ENCODE measurements at regions not wholly inside any gene's neighbourhood (a gene's known extent, or its start where the extent isn't known, plus 50 kb on each side); places are given as distances from the start of the nearest gene placed in this dataset.
"Not testable (repeated sequence)": the region's sequence is repeated elsewhere in the genome, so short reads cannot be mapped to it uniquely, and the experiment has no call there.

GRCh38 chr4:91688413-91688812, 615.4 kb upstream of the GRID2 start:
- Histone ChIP-seq H3K27ac (ENCODE audit: low read depth in 1 of 2, low read length in 1 of 2) (no peak overlapping the region), H3K27me3 (ENCODE audit: control insufficient read depth in 3 of 3, insufficient read depth in 3 of 3, low read length in 2 of 3) (no peaks in the 10 kb centered on the region), H3K9me3 (ENCODE audit: control insufficient read depth in 4 of 4, insufficient read depth in 3 of 4, low read length in 3 of 4) (peaks cover 0 to 3% (median 0%) of the 10 kb centered on the region in 4 donors), H3K9ac (ENCODE audit: insufficient read depth in 1 of 2, low read length in 2 of 2) (no peak overlapping the region), H3K4me1 (ENCODE audit: control insufficient read depth in 5 of 5, insufficient read depth in 5 of 5, low read length in 5 of 5) (no peaks in the 10 kb centered on the region), H3K36me3 (ENCODE audit: control insufficient read depth in 4 of 4, insufficient read depth in 4 of 4, low read length in 4 of 4) (no peaks in the 10 kb centered on the region), H3K4me3 (no peak overlapping the region)
- ATAC-seq (ENCODE audit: insufficient read depth, low FRiP score) = no peak
- DNase-seq = no peak
- no peak for TF ChIP-seq CTCF (IDR thresholded peaks at IDR 0.05; ENCODE audit: control extremely low read depth, extremely low read depth)

- WGBS, 2 donors = 63 to 66% methylated on average over 4 of the region's 4 CpGs
- not testable (repeated sequence) for DNase-seq; H3K4me1 ChIP-seq (ENCODE audit: control insufficient read depth in 5 of 5, insufficient read depth in 5 of 5, low read length in 5 of 5); H3K9ac ChIP-seq (ENCODE audit: insufficient read depth in 1 of 2, low read length in 2 of 2); H3K9me3 ChIP-seq (ENCODE audit: control insufficient read depth in 4 of 4, insufficient read depth in 3 of 4, low read length in 3 of 4); H3K27me3 ChIP-seq (ENCODE audit: control insufficient read depth in 3 of 3, insufficient read depth in 3 of 3, low read length in 2 of 3); H3K36me3 ChIP-seq (ENCODE audit: control insufficient read depth in 4 of 4, insufficient read depth in 4 of 4, low read length in 4 of 4); H3K4me3 ChIP-seq; ATAC-seq (ENCODE audit: insufficient read depth, low FRiP score); H3K27ac ChIP-seq (ENCODE audit: low read depth in 1 of 2, low read length in 1 of 2)
Measured at GRCh38 chr4:91699691-91700090, 604.1 kb upstream of the GRID2 start.

GRCh38 chr4:91729851-91730250, 573.9 kb upstream of the GRID2 start:
- H3K9me3 ChIP-seq (ENCODE audit: control insufficient read depth in 4 of 4, insufficient read depth in 3 of 4, low read length in 3 of 4) = no peaks in the 10 kb centered on the region
- ATAC-seq (ENCODE audit: insufficient read depth, low FRiP score) = no peak
- H3K27ac ChIP-seq (ENCODE audit: low read depth in 1 of 2, low read length in 1 of 2) = no peak overlapping the region
- 88 to 90% methylated on average over 2 of the region's 2 CpGs for WGBS, 2 donors
- no peaks in the 10 kb centered on the region for H3K27me3 ChIP-seq (ENCODE audit: control insufficient read depth in 3 of 3, insufficient read depth in 3 of 3, low read length in 2 of 3)
- no peaks in the 10 kb centered on the region for H3K36me3 ChIP-seq (ENCODE audit: control insufficient read depth in 4 of 4, insufficient read depth in 4 of 4, low read length in 4 of 4)
- H3K4me3 ChIP-seq = no peak overlapping the region
- no peaks in the 10 kb centered on the region for H3K4me1 ChIP-seq (ENCODE audit: control insufficient read depth in 5 of 5, insufficient read depth in 5 of 5, low read length in 5 of 5)
- DNase-seq = no peak
- TF ChIP-seq CTCF (IDR thresholded peaks at IDR 0.05; ENCODE audit: control extremely low read depth, extremely low read depth) = no peak
- H3K9ac ChIP-seq (ENCODE audit: insufficient read depth in 1 of 2, low read length in 2 of 2) = no peak overlapping the region

GRCh38 chr4:91734682-91735081, 569.1 kb upstream of the GRID2 start:
- Histone ChIP-seq H3K4me3 (no peak overlapping the region), H3K27me3 (ENCODE audit: control insufficient read depth in 3 of 3, insufficient read depth in 3 of 3, low read length in 2 of 3) (no peaks in the 10 kb centered on the region), H3K9ac (ENCODE audit: insufficient read depth in 1 of 2, low read length in 2 of 2) (no peak overlapping the region), H3K27ac (ENCODE audit: low read depth in 1 of 2, low read length in 1 of 2) (no peak overlapping the region), H3K4me1 (ENCODE audit: control insufficient read depth in 5 of 5, insufficient read depth in 5 of 5, low read length in 5 of 5) (no peaks in the 10 kb centered on the region), H3K9me3 (ENCODE audit: control insufficient read depth in 4 of 4, insufficient read depth in 3 of 4, low read length in 3 of 4) (no peaks in the 10 kb centered on the region), H3K36me3 (ENCODE audit: control insufficient read depth in 4 of 4, insufficient read depth in 4 of 4, low read length in 4 of 4) (no peaks in the 10 kb centered on the region)
- ATAC-seq (ENCODE audit: insufficient read depth, low FRiP score) (no peak), DNase-seq (no peak)
- TF ChIP-seq CTCF (IDR thresholded peaks at IDR 0.05; ENCODE audit: control extremely low read depth, extremely low read depth) = no peak
- whole genome bisulfite sequencing, 2 donors = 46 to 89% methylated on average over 1 of the region's 1 CpG

GRCh38 chr4:91738831-91739230, 564.9 kb upstream of the GRID2 start:
- not testable (repeated sequence) for H3K4me1 ChIP-seq (ENCODE audit: control insufficient read depth in 5 of 5, insufficient read depth in 5 of 5, low read length in 5 of 5); H3K36me3 ChIP-seq (ENCODE audit: control insufficient read depth in 4 of 4, insufficient read depth in 4 of 4, low read length in 4 of 4); H3K9ac ChIP-seq (ENCODE audit: insufficient read depth in 1 of 2, low read length in 2 of 2); DNase-seq; H3K4me3 ChIP-seq; H3K9me3 ChIP-seq (ENCODE audit: control insufficient read depth in 4 of 4, insufficient read depth in 3 of 4, low read length in 3 of 4); H3K27me3 ChIP-seq (ENCODE audit: control insufficient read depth in 3 of 3, insufficient read depth in 3 of 3, low read length in 2 of 3); H3K27ac ChIP-seq (ENCODE audit: low read depth in 1 of 2, low read length in 1 of 2); ATAC-seq (ENCODE audit: insufficient read depth, low FRiP score)
